ENCODE measurements at regions not wholly inside any gene's neighbourhood (a gene's known extent, or its start where the extent isn't known, plus 50 kb on each side); places are given as distances from the start of the nearest gene placed in this dataset.

DNA sequence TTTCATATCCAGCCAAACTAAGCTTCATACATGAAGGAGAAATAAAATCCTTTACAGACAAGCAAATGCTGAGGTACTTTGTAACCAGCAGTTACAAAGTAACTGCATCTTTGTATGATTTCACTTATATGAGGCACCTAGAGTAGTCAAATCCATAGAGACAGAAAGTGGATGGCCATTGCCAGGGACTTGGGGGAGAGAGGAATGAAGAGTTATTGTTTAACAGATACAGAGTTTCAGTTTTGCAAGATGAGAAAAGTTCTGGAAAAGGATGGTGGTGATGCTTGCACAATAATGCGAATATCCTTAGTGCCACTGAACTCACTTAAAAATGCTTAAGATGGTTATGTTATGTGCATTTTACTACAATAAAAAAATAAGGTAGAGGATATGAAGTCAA, 58.4 kb upstream of the VCX start:
- H3K9ac ChIP-seq (ENCODE audit: insufficient read depth, low read length) = no peak overlapping the region
- H3K4me2 ChIP-seq (ENCODE audit: extremely low read depth, insufficient read depth, low read length) = no peak overlapping the region
- no peaks in the 10 kb centered on the region for H3K27me3 ChIP-seq (ENCODE audit: control insufficient read depth, insufficient read depth, low read length)
- H3K27ac ChIP-seq (ENCODE audit: insufficient read depth, low read length) = no peak overlapping the region
- H2AFZ ChIP-seq (ENCODE audit: low read length) = no peak overlapping the region
- no peaks in the 10 kb centered on the region for H3K79me2 ChIP-seq (ENCODE audit: control insufficient read depth, insufficient read depth, low read length)
- H3K4me3 ChIP-seq (replicated peaks in 1 of 4; ENCODE audit: control extremely low read depth in 1 of 4, insufficient read depth in 1 of 4, low read depth in 3 of 4, low read length in 4 of 4) = no peak overlapping the region
- no peak for DNase-seq (ENCODE audit: low read depth in 2 of 2)
- H3K9me3 ChIP-seq (ENCODE audit: control insufficient read depth, insufficient read depth, low read depth, low read length) = no peaks in the 10 kb centered on the region
- H4K20me1 ChIP-seq (ENCODE audit: control insufficient read depth, extremely low read depth, insufficient read depth, low read length) = no peaks in the 10 kb centered on the region
- no peaks in the 10 kb centered on the region for H3K36me3 ChIP-seq (ENCODE audit: control insufficient read depth, insufficient read depth, low read length)
- H3K4me1 ChIP-seq (ENCODE audit: control insufficient read depth, extremely low read depth, insufficient read depth, low read length) = no peaks in the 10 kb centered on the region
- TF ChIP-seq, protein P1, sequence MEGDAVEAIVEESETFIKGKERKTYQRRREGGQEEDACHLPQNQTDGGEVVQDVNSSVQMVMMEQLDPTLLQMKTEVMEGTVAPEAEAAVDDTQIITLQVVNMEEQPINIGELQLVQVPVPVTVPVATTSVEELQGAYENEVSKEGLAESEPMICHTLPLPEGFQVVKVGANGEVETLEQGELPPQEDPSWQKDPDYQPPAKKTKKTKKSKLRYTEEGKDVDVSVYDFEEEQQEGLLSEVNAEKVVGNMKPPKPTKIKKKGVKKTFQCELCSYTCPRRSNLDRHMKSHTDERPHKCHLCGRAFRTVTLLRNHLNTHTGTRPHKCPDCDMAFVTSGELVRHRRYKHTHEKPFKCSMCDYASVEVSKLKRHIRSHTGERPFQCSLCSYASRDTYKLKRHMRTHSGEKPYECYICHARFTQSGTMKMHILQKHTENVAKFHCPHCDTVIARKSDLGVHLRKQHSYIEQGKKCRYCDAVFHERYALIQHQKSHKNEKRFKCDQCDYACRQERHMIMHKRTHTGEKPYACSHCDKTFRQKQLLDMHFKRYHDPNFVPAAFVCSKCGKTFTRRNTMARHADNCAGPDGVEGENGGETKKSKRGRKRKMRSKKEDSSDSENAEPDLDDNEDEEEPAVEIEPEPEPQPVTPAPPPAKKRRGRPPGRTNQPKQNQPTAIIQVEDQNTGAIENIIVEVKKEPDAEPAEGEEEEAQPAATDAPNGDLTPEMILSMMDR (conservative IDR thresholded peaks at IDR 0.05 in 1 of 2, IDR thresholded peaks at IDR 0.05 in 1 of 2; ENCODE audit: low read depth in 1 of 2, low read length in 2 of 2) = no peak
- TF ChIP-seq EZH2 (IDR thresholded peaks at IDR 0.05; ENCODE audit: low read length, missing control alignments) = no peak

DNA sequence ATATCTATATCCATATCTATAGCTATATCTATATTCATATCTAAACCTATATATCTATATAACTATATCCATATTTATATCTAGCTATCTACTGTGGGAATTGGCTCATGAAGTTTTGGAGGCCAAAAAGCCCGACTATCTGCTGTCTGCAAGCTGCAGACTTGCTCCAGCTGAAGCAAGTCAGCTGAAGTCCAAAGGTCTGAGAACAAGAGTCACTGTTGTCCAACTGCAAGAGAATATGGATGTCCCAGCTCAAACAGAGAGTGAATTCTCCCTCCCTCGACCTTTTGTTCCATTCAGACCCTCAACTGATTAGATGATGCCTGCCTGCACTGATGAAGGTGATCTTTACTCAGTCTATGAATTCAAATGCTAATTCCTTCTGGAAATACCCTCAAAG, 63.3 kb upstream of the VCX start:
- Histone ChIP-seq H2AFZ (ENCODE audit: low read length) (no peak overlapping the region), H3K27me3 (ENCODE audit: control insufficient read depth, insufficient read depth, low read length) (no peaks in the 10 kb centered on the region), H3K4me2 (ENCODE audit: extremely low read depth, insufficient read depth, low read length) (no peak overlapping the region), H3K4me1 (ENCODE audit: control insufficient read depth, extremely low read depth, insufficient read depth, low read length) (no peaks in the 10 kb centered on the region), H3K36me3 (ENCODE audit: control insufficient read depth, insufficient read depth, low read length) (no peaks in the 10 kb centered on the region), H3K9ac (ENCODE audit: insufficient read depth, low read length) (no peak overlapping the region), H3K79me2 (ENCODE audit: control insufficient read depth, insufficient read depth, low read length) (no peaks in the 10 kb centered on the region), H4K20me1 (ENCODE audit: control insufficient read depth, extremely low read depth, insufficient read depth, low read length) (no peaks in the 10 kb centered on the region), H3K9me3 (ENCODE audit: control insufficient read depth, insufficient read depth, low read depth, low read length) (no peaks in the 10 kb centered on the region), H3K27ac (ENCODE audit: insufficient read depth, low read length) (no peak overlapping the region), H3K4me3 (replicated peaks in 1 of 4; ENCODE audit: control extremely low read depth in 1 of 4, insufficient read depth in 1 of 4, low read depth in 3 of 4, low read length in 4 of 4) (no peak overlapping the region)
- no peak for DNase-seq (ENCODE audit: low read depth in 2 of 2)
- TF ChIP-seq EZH2 (IDR thresholded peaks at IDR 0.05; ENCODE audit: low read length, missing control alignments) = no peak
- TF ChIP-seq, protein P1 (conservative IDR thresholded peaks at IDR 0.05 in 1 of 2, IDR thresholded peaks at IDR 0.05 in 1 of 2; ENCODE audit: low read depth in 1 of 2, low read length in 2 of 2) = no peak

DNA sequence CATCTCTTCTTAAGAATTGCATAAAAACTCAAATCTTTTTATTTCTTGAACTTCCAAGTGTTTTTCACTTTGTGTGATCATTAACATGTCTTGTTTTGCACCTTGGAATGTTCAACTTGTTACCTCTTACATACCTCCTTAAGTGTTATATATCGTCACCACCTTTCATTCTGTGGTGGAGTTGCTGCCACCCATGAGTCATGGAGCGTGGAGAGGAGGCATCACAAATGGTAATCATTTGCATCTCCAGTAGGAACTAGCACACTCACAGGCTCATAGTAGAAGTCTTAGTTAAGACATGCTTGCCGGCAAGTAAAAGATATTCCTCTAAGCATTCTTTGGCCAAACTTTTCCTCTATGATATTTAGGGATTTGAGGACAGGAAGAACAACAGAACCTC, 67.0 kb upstream of the VCX start:
- Histone ChIP-seq H3K9ac (ENCODE audit: insufficient read depth, low read length) (no peak overlapping the region), H4K20me1 (ENCODE audit: control insufficient read depth, extremely low read depth, insufficient read depth, low read length) (no peaks in the 10 kb centered on the region), H3K4me2 (ENCODE audit: extremely low read depth, insufficient read depth, low read length) (no peak overlapping the region), H3K4me3 (replicated peaks in 1 of 4; ENCODE audit: control extremely low read depth in 1 of 4, insufficient read depth in 1 of 4, low read depth in 3 of 4, low read length in 4 of 4) (no peak overlapping the region), H3K36me3 (ENCODE audit: control insufficient read depth, insufficient read depth, low read length) (no peaks in the 10 kb centered on the region), H3K9me3 (ENCODE audit: control insufficient read depth, insufficient read depth, low read depth, low read length) (no peaks in the 10 kb centered on the region), H3K27ac (ENCODE audit: insufficient read depth, low read length) (no peak overlapping the region), H3K4me1 (ENCODE audit: control insufficient read depth, extremely low read depth, insufficient read depth, low read length) (no peaks in the 10 kb centered on the region), H3K27me3 (ENCODE audit: control insufficient read depth, insufficient read depth, low read length) (no peaks in the 10 kb centered on the region), H3K79me2 (ENCODE audit: control insufficient read depth, insufficient read depth, low read length) (no peaks in the 10 kb centered on the region), H2AFZ (ENCODE audit: low read length) (no peak overlapping the region)
- no peak for DNase-seq (ENCODE audit: low read depth in 2 of 2)
- TF ChIP-seq, protein P1 (conservative IDR thresholded peaks at IDR 0.05 in 1 of 2, IDR thresholded peaks at IDR 0.05 in 1 of 2; ENCODE audit: low read depth in 1 of 2, low read length in 2 of 2) = no peak
- TF ChIP-seq EZH2 (IDR thresholded peaks at IDR 0.05; ENCODE audit: low read length, missing control alignments) = no peak

Data from fibroblast of lung (primary cell).